HG03520 (cell line): ENCODE measurements at regions not wholly inside any gene's neighbourhood (a gene's known extent, or its start where the extent isn't known, plus 50 kb on each side); places are given as distances from the start of the nearest gene placed in this dataset.
"Not testable (repeated sequence)": the region's sequence is repeated elsewhere in the genome, so short reads cannot be mapped to it uniquely, and the experiment has no call there.

Source experiments
- ATAC-seq: cut with Tn5 transposase; IDR thresholded peaks from one replicate; pipeline ENCODE4 v1.9.1; 2021; ENCODE audit warnings: mild to moderate bottlenecking, moderate library complexity; ENCODE audit not compliant: unreplicated experiment

DNA sequence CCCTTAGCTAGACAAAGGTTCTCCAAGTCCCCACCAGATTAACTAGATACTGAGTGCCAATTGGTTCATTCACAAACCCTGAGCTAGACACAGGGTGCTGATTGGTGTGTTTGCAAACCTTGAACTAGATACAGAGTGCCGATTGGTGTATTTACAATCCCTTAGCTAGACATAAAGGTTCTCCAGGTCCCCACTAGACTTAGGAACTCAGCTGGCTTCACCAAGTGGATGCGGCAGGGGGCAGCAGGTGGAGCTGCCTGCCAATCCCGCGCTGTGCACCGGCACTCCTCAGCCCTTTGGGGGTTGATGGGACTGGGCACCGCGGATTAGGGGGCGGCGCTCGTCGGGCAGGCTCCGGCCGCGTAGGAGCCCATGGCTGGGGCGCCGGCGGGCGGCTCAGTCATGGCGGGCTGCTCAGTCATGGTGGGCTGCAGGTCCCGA lies 157.6 kb downstream of the KLRB1 start:
- not testable (repeated sequence) for ATAC-seq

DNA sequence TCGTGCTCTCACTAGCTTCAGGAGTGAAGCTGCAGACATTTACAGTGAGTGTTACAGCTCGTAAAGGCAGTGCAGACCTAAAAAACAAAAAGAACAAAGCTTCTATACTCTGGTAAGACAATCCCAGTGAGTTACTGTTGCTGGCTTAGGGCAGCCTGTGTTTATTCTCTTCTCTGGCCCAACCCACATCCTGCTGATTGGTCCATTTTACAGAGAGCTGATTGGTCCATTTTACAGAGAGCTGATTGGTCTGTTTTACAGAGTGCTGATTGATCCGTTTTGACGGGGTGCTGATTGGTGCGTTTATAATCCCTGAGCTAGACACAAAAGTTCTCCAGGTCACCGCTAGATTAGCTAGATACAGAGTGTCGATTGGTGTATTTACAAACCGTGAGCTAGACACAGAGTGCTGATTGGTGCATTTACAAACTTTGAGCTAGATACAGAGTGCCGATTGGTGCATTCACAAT lies 158.0 kb downstream of the KLRB1 start:
- not testable (repeated sequence) for ATAC-seq

DNA sequence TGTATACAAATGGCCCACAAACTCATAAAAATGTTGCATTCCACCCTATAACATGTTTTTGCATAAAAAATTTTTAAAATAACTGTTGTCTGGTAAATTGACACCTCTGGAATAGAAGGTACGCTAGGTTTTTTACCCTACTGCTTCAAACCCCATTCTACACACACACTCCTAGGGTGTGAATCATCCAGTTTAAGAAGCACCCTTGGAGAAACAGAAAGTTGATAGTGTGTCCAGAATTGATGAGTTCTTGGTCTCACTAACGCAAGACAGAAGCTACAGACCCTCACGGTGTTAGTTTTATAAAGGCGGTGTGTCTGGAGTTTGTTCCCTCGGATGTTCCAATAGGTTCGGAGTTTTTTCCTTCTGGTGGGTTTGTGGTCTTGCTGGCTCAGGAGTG lies 158.5 kb downstream of the KLRB1 start:
- no peak for ATAC-seq

DNA sequence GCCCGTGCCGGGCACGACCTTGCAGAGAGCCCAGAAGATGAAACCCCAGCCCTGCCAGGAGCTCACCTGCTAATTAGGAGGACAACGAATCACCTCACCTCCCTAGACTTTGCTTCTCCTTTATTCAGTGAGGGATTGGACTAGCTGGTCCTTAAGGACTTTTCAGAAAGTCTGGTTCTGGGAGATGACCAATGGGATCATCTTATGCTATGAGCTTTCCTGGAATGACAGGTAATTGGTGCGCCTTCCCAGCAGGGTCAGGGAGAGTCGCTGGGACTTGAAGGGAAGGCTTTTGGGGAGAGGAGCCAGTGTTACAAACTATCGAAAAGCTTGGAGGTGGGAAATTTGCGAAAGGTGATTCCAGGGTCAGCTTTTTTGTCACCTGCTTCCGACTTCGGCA lies 159.1 kb downstream of the KLRB1 start:
- ATAC-seq = not testable (repeated sequence)

DNA sequence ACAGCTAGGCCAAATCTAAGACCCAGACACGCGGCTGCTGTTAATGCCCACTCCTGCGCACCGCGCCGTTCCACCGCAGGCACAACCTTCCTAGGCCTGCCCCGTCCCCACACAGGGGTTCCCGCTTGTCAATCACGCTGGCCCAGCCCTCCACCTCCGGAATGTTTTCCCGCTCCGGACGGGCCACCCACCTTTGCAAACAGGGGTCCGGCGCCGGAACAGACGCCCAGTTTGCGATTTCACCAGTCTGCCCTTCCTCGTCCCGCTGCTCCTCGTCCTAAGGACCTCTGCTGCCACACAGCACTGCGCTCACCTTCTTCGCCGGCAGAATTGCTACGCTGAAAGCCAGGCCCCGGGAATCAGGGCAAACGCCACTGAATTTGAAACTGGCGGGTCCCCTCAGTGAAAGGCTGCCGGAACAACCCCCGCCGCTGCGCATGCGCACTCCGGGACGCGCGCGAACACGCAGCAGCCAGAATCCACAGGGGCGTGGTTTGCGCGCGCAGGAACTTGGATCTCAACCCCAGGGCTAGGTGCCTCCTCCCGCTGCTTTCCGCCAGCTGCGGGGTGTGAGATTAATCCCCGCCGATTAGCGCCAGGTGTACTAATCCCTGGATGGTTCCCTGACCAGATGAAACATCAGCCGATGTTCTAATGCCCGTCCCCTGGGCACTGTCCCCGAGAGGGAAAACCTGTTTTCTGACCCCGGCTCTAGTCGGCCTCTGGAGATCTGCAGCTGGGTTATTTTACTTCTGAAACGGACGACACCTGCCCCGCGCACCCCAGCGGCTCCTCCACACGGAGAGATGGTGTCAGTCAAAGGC lies 159.7 kb downstream of the KLRB1 start:
- not testable (repeated sequence) for ATAC-seq

DNA sequence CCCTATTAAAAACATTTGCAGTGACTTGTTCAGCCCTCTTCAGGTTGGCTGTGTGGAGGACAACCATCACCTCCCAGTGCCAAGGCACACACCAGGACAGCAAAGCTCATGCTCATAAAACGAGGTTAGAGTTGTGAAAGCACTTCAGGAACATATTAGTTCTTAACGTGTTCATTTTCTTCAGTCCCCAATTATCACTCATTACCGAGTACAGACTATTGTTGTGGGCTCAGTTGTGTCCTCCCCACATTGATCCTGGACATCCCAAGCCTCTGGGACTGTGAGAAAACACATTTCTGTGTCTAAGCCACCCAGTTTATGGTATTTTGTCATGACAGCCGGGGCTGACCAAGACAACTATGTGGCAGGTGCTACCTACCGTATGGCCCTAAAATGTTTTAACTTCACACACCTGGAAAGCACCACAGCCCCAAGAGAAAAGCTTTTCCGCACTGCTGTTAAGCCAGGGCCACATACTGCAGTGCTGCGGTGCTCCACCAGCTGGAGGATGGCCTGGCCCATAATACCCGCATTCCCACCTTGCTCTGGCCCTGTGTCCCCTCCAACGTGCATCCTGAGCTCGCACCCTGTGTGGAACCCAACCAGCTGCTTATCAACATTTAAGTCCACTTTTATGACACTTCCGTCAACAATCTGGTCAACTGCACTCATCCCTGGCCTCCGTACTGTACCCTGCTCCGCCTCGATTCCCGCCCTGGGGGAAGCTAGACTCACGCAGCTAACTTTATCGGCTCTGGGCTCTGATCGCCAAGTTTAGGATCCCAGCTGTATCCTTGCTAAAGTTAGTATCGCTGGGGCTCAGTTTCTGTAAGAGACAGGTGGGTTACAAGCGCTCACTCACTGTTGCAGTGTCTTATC lies 160.6 kb downstream of the KLRB1 start:
- ATAC-seq = not testable (repeated sequence)

DNA sequence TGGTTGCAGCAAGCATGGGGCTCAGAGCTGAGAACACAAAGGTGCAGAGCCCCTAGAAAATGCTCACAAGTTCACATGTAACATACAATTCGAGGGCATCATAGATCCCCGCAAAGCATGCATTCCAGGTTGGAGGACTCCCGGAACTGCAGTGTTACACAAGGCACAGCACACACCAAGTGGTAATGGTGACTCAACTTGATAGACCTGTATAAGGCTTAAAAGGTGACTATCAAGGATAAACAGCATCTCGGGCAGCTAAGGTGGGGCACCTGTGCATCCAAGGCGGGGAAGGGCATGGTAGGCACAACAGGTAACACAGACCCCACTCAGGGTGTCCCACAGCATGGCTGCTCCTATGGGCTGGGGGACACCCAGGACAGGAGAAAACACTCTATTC lies 167.3 kb downstream of the KLRB1 start:
- not testable (repeated sequence) for ATAC-seq

DNA sequence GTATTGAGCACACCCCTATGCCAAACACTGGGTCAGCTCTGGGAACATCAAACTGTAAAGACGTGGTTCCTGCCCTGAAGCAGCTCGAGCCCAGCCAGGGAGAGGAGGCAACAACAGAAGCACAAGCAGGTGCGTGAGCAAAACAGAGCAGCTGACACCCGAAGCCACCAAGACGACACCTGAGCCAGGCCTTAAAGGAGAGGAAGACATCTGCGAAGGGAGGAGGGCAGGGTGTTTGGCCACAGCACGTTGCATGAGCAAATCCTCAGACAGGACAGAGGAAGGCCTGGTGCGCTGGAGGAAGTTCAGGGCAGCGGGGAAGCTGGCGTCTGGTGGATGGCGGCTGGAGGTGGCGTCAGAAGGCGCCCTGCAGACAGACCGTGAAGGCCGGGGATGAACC lies 172.0 kb downstream of the KLRB1 start:
- ATAC-seq = not testable (repeated sequence)

DNA sequence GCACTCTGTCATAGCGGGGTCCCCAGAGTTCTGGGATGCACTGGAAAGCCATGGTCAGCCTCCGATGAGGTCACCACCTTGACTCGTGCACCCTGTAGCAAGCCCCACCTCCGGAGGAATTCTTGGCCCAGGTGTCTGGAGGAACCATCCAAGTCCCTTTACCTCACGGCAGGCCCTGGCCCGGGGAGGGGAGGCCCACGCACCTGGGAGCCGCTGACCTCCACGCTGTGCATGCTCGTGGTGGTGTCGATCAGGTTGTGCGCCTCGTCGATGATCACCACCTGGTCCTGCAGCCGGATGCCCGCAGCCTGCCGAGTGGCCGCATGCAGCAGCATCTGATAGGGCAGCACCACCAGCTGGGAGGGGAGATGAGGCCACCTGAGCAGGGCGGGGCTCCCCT lies 177.3 kb downstream of the KLRB1 start:
- ATAC-seq = not testable (repeated sequence)

DNA sequence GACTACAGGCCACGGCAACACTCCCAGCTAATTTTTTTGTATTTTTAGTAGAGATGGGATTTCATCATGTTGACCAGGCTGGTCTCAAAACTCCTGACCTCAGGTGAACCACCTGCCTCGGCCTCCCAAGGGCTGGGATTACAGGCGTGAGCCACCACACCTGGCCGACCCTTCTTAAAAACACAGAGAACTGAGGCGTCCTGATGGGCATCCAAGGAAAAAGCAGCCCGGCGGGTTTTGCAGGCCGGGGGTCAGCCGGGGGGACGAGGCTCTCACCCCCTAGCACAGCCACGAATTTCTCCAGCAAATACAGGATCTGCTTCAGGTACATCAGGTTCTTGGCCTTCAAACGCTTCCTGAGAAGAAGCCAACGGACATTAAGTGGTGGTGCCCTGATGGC lies 178.9 kb downstream of the KLRB1 start:
- not testable (repeated sequence) for ATAC-seq

DNA sequence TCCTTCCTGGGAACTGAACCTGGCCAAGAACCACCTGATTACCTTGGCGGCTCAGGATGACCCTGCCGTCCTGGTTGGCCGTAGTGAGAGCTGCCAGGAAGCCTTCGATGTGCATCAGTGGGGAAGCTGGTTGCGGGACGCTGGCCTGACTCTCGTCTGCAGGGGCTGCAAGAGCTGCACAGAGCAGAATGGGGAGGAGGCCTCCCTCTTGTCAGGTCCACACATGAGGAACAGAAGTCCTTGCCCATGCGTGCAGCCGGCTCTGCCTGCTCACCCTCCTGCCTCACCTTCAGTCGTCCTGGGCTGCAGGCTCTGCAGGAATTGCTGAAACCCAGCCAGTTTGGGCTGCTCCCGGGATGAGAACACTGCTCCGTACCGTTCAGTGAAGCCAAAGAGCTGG lies 182.3 kb downstream of the KLRB1 start:
- ATAC-seq = not testable (repeated sequence)

DNA sequence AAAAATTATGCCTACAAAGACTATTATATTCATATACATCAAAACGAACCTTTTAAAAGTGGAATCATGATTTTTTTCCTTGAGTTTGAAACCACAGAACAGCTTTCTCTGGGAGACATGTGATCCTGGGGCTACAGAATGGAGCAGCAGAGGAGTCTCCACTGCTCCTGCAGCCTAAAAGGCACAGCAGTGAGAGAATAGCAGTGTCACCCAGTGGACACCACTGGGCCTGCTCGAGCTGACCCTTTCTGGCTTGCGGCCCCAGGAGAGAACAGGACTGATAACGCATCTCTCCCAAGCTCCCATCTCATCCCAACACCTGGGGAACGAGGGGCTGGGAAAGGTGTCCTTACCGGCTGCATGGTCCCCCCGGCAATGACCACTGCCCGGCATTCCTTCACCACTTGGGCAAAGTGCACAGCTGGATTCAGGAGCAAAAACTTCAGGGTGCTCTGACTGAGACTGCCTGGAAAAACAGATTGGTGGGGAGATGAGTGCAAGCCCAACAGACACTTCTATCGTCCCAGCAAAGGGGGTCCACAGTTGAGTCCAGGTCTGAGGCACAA lies 183.5 kb downstream of the KLRB1 start:
- not testable (repeated sequence) for ATAC-seq

DNA sequence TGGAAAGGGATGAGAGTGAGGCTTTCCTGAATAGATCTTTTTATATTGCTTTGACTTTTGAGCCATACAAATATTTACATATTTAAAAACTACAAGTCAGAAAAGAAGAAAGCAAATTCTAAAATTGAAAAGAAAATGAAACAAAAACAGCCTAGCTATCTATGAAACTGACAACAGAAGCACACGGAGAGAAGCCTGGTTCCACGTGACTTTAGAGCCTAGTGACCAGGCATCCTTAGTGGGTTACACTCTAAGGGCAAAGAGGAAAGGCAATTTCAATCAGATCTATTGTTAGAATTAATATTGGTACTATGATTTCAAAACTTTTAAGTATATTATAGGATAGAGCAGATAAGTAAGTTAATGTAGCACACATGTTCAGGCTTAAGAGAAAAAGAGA lies 185.0 kb downstream of the KLRB1 start:
- ATAC-seq = not testable (repeated sequence)

DNA sequence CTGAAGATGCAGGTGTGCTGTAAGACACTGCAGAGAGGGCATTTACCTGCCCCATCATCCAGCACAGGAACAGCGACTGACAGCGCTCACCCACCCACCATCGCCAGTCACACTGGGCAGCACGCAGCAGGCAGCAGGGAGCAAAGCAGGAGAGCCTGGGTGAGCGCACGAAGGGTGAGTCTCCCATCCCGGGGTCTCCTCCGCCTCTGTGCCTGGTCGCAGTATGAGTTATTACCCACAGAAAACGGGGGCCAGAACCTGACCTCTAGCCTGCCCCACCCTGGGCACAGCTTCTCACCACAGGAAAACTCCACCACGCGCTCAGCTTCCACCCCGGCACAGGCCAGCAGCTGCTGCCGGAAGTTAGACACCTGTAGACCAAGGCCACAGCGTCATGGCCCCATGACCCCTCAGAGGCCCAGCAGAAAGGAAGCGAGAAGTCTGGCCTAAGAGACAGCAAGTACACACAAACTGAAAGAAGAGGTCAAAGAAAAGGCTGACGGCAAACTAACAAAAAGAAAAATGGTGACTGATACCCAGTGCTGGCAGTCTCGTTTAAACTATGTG lies 186.1 kb downstream of the KLRB1 start:
- ATAC-seq = not testable (repeated sequence)

DNA sequence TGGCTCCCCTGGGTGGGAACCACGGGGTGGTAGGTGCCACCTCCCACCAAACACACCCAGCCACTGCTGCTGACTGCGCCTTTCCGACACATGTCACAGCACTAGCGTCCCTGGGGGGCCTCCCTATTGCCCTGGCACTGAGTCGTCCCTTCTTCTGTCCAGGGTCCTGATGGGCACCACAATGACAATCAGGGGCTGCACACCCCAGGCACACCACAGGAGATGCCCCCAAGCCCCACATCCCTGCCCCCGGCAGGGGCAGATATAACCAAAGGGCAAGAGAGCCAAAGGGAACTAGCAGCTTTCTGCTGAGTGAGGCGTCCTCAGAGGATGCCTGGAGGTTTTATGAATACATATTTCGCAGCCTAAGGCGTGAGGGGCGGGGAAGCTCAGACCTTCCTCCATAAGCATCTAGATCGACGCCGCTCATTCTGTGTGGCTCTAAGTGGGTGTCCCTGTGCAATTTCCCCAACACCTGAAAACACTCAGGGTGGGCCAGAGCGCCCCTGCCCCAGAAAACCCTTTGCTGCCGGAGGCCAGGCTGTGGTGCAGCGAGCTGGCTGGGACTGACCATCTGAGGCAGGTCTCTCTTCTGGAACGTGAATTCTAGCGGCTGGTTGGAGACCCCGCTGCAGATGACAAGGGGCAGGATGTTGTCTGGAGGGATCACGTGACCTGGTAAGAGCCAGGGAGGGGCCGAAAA lies 186.7 kb downstream of the KLRB1 start:
- ATAC-seq = not testable (repeated sequence)

DNA sequence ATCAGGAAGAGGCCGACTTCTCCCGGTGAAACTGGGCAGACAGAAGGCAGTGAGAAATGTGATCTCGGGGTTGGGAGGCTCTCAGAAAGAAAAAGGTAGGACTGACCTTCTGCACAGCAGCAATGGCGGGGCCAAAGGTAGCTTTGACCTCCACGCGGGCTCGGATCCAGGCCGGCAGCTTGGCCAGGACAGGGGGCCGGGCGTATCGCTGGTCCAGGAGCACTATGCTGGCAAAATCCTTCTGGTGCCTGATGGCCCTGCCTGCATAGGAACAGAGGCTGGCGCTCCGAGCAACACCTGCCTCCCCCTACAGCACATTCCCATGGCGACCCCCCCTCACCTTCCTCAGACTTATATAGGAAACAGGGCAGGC lies 189.1 kb downstream of the KLRB1 start:
- not testable (repeated sequence) for ATAC-seq

DNA sequence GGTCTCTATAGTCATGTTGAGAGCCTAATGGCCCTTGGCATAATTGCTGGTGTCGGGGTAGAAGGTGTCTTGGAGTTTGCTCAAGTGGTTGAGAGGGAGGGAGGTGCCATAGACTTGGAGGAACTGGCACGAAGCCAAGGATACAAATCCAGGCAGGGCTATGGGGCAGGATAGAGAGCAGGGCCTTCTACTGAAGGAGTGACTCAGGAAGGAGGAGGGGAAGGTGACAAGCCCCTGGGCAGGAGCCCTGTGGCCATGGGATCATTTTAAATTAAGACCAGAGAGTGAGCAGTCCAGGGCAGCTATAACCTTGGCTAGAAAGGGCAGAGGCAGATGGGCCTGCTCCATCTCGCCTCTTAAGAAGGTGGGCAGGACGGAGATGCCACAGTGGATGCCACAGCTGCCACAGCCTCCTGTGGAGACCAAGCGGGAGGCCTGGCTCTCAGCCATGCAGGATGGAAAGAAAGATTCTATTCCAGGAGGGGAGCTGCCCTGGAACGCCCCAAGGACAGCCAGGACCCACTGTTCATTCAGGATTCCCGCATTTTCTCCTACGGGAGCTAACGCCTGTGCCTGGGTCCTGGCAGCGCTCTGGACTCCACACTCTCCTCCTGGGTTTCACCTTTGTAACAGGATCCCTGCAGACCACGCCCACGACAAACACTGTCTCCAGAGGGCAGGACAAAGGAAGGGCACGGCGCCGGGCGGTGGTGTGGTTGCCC lies 189.6 kb downstream of the KLRB1 start:
- ATAC-seq = not testable (repeated sequence)

DNA sequence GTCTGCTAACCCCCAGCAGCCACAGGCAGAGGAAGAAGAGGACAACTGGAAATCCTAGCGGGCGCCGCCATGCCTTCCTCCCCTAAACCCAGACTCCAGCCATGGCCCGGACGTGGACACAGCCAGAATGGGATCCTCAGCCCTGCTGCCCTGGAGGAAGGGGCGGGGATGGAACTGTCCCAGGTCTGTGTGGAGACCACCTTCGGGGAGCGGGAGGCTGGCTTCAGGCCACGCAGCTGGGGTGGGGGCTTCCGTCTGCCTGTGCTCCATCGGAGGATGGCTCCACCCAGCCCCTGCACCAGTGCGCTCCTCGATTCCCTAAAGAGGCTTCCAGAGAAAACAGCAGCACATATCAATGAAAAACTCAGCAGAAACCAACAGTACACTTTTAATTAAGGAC lies 190.4 kb downstream of the KLRB1 start:
- ATAC-seq = not testable (repeated sequence)

DNA sequence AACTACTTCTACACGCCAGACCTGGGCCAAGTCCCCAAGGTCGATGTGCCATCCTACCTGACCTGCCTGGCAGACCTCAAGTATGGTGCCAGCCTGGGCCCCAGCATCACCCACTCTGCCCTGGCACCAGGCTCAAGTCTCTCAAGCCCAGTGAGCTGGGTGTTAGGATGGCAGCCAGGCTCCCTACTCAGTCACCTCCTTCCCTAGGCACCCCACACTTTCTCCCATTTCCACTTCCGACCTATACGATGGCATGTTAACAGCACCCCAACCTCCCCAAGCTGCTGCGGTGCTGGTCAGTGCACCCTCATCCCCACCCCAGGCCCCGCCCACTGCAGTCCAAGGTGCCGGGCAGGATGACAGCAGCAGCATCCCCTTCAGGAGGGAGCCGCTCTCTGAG lies 191.4 kb downstream of the KLRB1 start:
- not testable (repeated sequence) for ATAC-seq

DNA sequence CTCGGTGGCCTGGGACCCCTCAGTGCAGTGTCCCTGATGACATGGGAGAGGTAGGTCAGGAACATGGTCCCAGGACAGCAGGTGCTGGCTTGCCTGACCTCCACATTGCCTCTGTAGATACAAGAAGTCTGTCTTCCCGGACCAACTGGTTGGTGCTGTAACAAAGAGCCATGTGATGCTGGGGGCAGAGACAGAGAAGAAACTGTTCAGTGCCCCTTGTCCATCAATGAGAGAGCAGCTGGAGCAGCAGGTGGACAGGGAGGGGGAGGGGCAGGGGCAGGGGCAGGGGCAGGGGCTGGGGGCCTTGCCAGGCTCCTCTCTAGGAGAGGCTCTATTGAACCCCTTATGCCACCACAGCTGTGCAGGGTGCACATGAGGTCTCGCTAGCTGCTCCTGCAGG lies 191.8 kb downstream of the KLRB1 start:
- not testable (repeated sequence) for ATAC-seq
